Suppressor macrophage treated with lipopolysaccharide for 1 hour (primary cell): ENCODE measurements at regions not wholly inside any gene's neighbourhood (a gene's known extent, or its start where the extent isn't known, plus 50 kb on each side); places are given as distances from the start of the nearest gene placed in this dataset.

ENCODE experiments used
- DNase-seq, 3 donors: peaks; one replicate each; pipeline ENCODE4 v3.0.0-alpha.2; 2020 to 2022

DNA sequence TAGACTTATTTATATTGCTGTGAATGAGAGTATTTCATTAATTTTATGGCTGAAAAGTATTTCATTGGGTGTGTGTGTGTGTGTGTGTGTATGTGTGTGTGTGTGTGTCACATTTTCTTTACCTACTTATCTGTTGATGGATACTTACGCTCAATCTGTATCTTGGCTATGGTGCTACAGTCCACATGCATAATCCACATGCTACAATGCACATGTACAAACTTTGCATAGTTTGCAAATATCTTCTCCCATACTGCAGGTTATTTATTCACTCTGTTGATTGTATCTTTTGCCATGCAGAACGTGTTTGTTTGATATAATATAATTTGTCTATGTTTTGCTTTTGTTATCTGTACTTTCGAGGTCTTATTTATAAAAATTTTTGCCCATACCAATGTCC lies 167.8 kb downstream of the RAB28 start:
- DNase-seq: no peak

DNA sequence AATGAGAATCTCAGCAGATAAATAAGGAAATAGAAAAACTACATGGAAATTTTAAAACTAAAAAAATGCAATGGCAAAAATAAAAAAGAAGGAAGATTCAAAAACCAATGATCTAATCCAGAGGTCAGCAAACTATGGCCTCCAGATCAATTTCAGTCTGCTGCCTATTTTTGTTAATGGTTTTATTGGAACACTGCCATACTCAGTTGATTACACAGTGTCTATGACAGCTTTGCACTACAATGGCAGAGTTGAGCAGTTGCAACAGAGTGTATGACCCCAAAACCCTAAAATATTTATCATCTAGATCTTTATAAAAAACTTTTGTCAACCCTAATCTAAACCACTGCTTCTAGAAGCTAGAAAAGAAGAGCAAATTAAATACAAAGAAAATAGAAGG lies 170.3 kb downstream of the RAB28 start:
- no peak for DNase-seq

DNA sequence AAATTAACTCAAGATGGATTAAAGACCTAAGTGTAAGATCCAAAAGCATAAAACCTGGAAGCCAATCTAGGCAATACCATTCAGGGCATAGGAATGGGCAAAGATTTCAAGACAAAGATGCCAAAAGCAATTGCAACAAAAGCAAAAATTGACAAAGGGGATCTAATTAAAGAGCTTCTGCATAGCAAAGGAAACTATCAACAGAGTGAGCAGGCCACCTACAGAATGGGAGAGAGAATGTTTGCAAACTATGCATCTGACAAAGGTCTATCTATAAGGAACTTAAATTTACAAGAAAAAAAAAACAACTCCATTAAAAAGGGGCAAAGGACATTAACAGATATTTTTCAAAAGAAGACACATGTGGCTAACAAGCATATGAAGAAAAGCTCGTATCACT lies 171.9 kb downstream of the RAB28 start:
- DNase-seq: no peak

DNA sequence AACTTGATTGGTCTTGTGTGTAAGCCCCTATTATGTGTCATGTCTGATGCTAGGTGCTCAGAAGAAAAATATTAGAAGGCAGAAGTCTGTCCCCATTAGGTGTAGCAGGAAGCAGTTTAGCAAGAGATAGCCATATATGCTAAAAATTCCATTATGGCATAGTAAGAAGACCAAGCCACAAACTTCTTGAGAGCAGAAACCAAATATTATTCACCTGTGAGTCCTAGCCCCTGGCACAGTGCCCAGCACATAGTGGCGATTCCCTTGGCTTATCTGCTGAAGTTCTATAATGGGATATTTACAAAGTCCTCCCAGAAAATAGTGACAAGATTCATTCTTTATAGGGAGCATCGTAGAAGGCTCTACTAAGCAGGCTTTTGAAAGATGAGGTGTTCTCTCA lies 174.4 kb downstream of the RAB28 start:
- no peak for DNase-seq

DNA sequence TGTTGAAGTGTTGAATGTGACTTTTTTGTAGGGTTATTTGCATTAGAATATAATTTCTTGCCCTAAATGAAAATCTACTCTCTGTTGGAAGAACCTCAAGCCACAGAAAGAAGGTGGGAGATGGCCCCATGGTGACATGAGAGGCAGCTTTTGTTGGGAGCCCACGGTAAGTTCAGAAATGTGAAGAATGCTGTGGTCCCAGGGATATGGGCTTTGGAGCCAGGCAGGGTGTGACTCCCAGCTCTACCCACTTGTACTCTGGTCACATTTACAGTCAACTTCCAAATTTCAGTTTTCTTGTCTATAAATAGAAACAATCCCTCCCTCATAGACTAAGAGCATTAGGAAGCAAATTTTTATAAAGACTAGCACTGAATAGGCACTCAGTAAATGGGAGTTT lies 177.8 kb downstream of the RAB28 start:
- DNase-seq: no peak

DNA sequence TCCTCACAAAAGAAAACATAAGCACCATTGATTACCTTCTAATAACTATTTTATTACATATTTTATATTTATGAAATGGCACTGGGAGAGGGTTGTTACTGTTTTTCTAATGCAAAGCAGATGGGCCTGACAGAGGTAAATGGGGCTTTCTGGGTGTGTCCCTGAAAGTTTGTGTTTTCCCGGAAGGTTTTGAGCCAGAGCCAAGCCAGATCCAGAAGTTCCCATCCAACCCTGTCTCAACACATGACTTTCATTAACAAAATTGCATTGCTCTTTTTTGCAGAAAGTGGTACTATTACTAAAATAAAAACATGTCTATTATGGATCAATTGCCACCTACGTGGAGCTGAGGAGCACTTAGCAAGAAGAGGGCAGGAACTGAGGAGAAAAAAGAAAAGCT lies 181.3 kb downstream of the RAB28 start:
- no peak for DNase-seq

DNA sequence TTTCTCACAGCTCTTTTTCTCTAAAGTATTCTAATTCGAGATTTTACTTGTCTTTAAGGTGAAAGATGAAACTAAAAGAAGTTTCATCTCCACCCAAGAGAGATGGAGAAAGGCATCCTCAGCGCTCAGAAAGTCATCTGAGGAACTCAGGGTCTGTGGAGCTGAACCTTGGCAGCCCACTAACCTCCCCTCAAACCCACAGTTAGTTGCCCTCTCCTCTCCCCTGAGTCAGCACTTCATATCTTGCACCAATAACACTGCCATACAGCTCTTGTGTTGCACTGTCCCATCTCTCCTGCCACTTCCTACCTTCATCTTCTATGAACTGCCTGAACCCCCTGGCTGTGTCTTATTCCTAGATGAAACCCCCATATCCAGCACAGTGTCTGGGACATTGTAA lies 184.8 kb downstream of the RAB28 start:
- DNase-seq: no peak

DNA sequence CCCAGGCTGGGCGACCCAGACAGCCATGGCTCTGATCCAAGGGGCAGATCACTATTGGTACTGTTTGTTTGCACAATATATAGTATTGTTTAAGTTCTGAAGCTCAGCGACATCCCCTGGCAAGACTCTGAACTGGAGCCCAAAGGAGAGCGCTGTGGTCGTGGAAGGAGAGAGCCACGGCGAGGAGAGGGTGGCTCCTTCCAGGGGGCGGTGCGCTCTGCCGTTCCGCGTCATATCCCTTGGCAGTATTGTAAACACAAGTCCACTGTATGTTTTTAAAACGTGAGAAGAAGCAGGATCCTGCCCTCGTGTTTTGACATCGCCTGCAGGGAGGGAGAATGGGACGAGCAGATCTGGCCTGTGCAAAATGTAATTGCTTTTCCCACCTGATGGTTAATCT lies 185.5 kb downstream of the RAB28 start:
- DNase-seq: no peak

DNA sequence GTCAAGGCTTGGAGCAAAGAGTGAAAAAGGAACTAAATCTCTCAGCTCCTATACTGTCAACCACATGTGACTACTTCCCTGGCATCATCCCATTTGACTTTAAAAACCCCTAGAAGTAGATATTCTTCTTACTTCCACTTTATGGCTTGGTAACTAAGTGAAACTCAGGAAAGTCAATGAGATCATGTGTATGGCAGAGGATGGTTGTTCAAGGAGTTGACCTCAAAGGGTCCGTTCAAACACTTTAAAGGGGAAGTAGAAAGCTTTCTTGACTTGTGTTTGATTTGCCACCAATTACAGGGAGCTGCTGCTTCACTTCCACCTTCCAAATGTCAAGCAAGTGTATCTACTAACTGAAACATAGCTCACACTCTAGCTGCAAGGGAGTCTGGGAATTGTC lies 187.2 kb downstream of the RAB28 start:
- peak; percentile 13 to 39 (median 17) for DNase-seq

DNA sequence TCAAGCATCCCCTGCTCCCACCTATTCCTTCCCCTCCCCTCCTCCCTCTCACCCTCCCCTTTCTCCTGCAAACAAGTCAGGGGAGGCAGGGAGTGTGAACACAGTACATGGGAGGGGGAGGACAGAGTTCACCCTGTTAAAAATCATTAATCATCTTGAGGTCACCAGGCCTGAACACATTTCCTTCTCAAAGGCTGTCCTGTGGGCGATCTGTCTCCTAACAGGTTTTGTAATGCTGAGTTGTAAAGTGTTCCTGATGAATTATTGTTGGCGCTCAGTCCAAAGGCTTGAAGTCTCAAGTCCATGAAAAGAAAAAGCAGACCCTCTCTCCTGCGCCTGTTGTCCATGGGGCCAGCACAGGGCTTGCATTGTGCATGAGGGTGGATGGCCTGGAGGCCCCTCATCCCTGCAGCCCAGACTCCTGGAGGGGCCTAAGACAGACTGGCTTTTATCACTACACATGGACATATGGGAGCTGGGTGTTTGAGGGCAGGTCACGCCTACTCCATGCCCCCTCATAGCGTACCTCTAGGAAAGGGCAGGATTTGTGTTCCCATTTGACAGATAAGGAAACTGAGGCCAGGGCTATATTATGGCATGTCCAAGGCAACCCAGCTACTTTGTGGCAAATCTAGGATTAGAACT lies 189.1 kb downstream of the RAB28 start:
- peak in 1 of 3 donors; percentile 5 for DNase-seq

DNA sequence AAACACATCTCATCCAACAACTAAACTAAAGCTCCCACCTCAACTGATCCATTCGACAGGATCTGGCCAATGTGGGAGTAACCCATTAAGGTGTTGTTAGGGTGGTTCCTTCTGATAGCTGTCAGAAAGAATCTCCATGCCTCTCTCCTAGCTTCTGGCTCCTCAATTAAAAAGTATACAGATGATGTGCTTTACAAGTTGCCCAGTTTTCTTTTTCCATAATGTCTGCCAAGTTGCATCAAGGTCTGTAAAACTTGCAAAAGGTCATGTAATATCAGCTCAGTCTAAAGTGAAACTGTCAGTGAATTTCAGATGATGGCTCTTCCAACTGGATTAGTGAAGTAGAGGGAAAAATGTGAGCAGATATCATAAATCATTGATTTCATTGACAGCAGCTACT lies 191.8 kb downstream of the RAB28 start:
- no peak for DNase-seq

DNA sequence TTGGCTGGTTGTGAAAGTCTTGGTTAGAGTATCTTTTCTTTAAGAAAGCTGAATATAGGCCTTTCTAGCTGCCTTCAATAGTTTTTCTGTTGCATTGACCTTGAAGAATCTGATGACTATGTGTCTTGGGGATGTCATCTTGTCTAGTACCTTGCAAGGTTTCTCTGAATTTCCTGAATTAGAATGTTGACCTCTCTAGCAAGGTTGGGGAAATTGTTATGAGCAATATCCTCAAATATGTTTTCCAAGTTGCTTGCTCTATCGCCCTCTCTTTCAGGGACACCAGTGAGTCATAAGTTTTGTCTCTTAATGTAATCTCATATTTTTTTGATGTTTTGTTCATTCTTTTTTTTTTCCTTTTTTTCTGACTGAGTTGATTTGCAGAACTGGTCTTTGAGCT lies 194.7 kb downstream of the RAB28 start:
- no peak for DNase-seq

DNA sequence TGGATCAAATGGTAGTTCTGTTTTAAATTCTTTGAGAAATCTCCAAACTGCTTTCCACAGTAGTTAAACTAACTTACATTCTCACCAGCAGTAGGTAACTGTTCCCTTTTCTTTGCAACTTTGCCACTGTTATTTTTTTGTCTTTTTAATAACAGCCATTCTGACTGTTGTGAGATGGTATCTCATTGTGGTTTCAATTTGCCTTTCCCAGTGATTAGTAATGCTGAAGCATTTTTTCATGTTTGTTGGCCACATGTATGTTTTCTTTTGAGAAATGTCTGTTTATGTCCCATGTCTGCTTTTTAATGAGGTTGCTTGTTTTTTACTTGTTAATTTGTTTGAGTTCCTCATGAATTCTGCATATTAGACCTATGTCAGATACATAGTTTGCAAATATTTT lies 198.8 kb downstream of the RAB28 start:
- DNase-seq: no peak

DNA sequence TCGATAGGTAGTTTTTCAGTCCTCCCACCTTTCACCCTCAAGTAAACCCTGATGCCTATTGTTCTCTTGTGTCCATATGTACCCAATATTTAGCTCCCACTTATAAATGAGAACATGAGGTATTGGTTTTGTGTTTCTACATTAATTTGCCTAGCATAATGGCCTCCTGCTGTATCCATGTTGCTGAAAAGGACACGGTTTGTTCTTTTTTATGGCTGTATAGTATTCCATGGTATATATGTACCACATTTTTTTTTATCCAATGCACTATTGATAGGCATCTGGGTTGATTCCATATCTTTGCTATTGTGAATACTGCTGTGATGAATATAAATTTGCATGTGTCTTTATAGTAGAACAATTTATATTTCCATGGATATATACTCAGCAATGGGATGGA lies 199.2 kb downstream of the RAB28 start:
- no peak for DNase-seq

DNA sequence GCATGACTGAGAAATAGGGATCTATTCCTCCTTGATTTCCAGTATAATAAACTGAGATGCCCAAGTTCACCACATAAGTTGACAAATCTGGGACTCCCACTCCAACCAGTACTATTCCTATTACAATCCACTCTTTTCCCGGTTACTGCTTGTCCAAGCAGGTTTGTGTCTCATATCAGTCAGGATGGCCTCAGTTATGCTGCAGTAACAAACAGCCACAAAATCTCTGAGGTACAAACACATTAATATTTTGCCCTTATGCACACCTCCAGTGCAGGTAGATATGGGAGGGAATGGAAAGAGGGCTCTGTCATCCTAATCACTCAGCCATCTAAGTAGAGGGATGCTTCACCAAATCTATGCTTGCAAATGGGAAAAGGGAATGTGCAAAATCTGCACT lies 207.8 kb downstream of the RAB28 start:
- no peak for DNase-seq

DNA sequence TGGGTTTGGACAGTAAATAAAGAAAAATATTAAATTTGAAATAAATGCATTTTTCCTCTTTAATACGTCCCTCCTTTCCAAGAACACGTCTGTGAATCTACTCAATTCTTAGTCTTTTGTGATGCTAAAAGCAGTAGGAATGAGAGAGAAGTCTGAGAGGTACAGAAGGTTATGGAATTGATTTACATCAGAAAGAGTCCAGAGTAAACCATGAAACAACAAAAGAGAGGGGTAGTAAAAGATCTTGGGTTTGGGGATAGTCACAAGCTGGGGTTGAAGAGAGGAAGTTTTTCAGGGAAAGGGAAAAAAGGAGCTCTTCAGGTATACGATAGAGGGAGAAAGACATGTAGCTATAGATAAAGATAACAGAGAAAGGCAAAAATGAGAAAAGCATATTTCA lies 215.4 kb downstream of the RAB28 start:
- no peak for DNase-seq

DNA sequence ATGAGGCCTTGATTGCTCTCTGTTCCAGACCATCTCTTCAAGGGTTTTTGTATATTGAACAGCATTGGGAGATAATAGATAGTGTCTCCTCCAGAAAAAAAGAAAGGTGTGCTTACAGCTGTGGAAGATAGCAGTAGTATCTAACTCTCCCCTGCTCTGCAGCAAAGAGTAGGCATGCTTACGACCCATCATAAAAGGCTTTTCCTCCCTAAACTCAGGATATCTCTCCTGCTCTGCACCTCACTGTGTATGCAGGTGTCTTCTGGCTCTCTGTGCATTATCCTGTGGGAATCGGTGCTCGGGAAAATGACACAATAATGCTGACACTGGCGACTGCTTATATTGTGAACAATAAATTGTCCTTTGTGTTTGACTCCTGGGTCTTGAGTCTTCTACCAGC lies 216.0 kb downstream of the RAB28 start:
- DNase-seq: no peak

DNA sequence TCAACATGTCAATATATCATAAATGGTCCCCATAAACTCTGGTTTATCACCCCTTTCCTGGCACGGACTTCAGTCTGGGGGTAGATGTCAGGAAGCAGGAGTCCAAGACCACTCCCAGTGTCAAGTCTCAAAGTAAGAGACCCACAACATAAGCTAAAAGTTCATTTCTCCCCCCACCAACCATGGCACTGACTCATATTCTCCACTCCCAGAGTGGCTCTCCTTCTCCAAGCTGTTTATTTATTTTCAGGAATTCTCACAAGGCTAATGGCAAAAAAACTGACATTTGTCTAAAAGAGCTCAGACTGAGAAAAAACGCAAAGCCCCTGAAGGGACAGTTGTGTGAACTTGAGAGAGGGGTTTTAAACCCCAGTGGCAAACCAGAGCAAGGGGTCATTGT lies 217.0 kb downstream of the RAB28 start:
- no peak for DNase-seq

DNA sequence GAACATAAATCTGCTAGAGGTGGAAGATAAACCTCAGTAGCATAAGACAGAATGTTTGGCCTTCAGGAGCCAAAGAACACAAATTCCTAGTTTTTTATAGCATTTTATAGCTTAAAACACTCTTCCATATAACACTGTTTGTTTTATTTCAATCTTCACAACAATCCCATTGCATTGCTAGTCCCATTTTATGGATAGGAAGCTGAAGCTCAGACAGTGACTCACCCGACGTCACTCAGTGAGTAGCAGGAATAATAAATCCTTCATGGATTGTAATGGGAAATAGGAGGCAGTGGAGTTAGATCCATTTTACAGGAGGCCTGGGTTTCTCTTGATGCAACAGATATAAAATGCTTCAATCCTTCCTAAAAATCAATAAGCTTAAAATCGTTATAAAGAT lies 217.5 kb downstream of the RAB28 start:
- DNase-seq: no peak

DNA sequence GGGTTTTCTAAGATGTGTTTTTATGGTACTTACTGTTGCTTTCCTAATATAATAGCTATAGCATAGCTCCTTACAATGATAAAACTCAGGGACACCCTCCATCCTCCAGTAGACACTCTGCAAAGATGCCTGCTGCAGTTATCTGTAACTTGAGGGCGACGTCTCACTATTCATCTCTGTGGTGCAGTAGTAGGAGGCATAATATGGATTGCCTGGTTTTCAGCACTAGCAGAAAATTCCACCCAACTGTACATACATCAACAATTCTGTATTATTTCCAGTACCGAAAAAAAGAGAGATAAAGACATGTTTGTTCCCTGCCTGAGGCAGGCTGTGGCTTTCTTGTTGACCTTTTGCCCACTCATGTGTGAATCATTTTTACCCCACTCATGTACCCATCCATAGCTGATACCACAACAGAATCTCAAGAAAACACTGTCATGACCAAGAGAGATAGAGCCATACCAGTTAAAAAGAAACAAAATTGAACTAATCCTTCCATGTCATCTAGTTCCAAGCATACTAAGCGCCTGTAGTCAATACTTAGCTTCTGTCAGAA lies 220.1 kb downstream of the RAB28 start:
- DNase-seq: no peak

DNA sequence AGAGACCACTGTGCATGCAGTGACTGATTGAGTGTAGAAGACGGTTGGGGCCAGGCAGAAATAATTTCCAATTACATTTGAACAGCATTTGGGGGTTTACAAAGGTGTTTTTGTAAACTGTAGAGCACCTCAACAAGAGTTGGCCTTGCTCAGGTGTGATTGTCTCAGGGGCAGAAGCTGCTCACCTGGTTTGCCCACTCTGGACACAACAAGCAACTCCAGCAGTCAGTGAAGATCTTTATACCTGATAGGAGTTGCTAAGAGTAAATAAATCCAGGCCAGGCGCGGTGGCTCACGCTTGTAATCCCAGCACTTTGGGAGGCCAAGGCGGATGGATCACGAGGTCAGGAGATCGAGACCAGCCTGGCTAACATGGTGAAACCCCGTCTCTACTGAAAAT lies 221.3 kb downstream of the RAB28 start:
- DNase-seq: no peak

DNA sequence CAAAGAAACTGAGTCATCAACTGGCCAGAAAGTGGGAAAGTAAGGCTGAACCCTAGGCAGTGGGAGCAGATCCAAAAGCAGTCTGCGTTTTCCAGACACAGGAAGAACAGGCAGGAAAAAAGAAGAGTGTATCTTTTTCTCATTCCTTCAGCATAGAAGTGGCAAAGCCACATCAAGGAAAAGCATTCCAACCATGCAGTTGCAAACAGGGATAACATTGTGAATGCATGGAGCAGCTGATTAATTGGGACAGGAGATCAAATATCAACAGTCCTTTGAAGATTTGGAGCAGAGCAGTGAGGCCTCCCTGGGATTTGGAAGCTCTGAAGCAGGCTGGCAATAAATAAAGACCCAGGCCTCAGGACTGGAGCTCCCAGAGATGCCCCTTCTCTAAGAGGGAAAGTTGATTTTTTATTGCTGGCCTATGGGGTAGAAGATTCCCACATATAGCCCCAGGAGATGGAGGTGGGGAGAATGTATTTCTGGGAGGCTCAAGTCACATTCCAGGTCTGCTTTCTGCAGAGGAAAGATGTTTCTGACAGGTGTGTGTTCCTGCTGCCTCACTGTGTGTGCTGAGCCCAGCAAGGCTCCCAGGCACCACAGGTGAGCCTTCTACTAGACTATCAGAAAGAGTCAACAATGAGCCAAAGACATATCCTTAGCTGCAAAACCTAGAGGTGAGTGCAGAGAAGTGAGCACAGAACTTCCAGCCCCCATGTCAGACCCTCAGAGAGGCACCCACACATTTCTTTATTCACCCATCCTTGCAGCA lies 222.5 kb downstream of the RAB28 start:
- no peak for DNase-seq

DNA sequence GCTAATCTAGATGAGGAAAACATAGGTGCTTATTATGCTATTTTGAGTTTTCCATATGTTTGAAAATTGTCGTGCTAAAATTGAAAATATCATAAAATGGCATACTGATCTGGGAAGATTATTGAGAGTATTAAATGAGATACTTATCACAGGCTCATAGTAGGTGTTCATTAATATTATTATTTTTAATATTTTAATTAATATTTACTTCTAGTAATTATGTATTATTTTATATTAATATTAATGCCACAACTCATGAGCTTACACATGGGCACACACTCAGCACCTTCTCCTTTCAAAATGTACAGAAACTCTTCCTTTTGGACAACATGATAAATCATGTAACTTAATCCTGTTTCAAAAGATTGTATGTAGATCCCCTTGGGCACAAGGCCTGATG lies 223.6 kb downstream of the RAB28 start:
- DNase-seq: no peak

DNA sequence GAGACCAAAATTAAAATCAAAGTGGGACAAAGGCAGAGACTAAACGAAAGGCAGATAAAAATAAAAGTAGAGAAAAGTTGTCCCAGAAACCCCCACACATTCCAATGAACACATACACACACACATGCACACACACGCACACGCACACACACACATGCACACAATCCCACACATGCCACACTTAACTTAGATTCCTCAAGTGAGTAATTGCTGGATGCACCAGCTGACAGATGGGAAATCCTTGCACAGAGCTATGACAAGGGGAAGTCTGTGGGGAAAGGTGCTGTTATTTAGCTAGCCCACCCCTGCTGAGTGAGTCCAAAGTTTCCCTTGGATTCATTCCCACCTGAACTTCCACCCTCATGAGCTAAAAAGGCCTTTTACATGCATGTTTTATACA lies 233.9 kb downstream of the RAB28 start:
- DNase-seq: peak in 1 of 3 donors; percentile 14
